Testis (tissue), 2 donors: ENCODE measurements at regions not wholly inside any gene's neighbourhood (a gene's known extent, or its start where the extent isn't known, plus 50 kb on each side); places are given as distances from the start of the nearest gene placed in this dataset.

Experiments used
- DNase-seq: peaks from one replicate; pipeline ENCODE4 v3.0.0-alpha.2; 2019
- H3K27ac ChIP-seq, 2 donors: fragments of 200-600 bp; sonication (generic); one replicate each; pipeline ENCODE4 v1.5.1; 2019
- H3K27me3 ChIP-seq: fragments of 200-600 bp; sonication (generic); one replicate; pipeline ENCODE4 v1.5.1; 2019
- H3K36me3 ChIP-seq: fragments of 200-600 bp; sonication (generic); one replicate; pipeline ENCODE4 v1.5.1; 2017; ENCODE audit warnings: low read depth; ENCODE audit errors: missing control alignments
- H3K4me1 ChIP-seq: fragments of 200-600 bp; sonication (generic); one replicate; pipeline ENCODE4 v1.5.1; 2019
- H3K4me3 ChIP-seq, 2 donors: fragments of 200-600 bp; sonication (generic); one replicate each; pipeline ENCODE4 v1.5.1; 2017 to 2019
- H3K9me3 ChIP-seq: fragments of 200-600 bp; sonication (generic); one replicate; pipeline ENCODE4 v1.5.1; 2017
- CTCF ChIP-seq, 3 experiments: fragments of 450-650 bp in 2 of 3; fragments of 200-600 bp in 1 of 3; sonication (generic) in 1 of 3; IDR thresholded peaks; one replicate each; pipeline ENCODE4 v1.5.1; 2016 to 2019; ENCODE audit warnings: antibody characterized with exemption in 3 of 3, mild to moderate bottlenecking in 2 of 3, moderate library complexity in 1 of 3
- POLR2A ChIP-seq: fragments of 450-650 bp; IDR thresholded peaks from one replicate; pipeline ENCODE4 v1.6.1; 2017; ENCODE audit warnings: antibody characterized with exemption, mild to moderate bottlenecking, moderate library complexity
- WGBS, 2 donors: methylation state at CpG; one replicate each; pipeline ENCODE4 v1.1.5; 2018; 5-methylcytosine and 5-hydroxymethylcytosine counted together
- intact Hi-C: fragments of 100-400 bp; cut with DNase I; formaldehyde crosslinking; loops from one replicate; pipeline ENCODE4 v1.15.1; 2023; ENCODE audit warnings: low total_unique reads

GRCh38 chr2:8582191-8582590 is 99.7 kb upstream of the ID2 start:
- H3K27ac ChIP-seq, result no peak overlapping the region
- no peaks in the 10 kb centered on the region for H3K27me3 ChIP-seq
- no peak overlapping the region for H3K4me3 ChIP-seq
- intact Hi-C loops, result no loop called here
- H3K36me3 ChIP-seq, result no peaks in the 10 kb centered on the region
- H3K9me3 ChIP-seq, result no peaks in the 10 kb centered on the region
- 65 to 84% methylated on average over 3 to 4 of the region's 4 CpGs for WGBS, 2 donors
- H3K4me1 ChIP-seq, result no peaks in the 10 kb centered on the region
- TF ChIP-seq POLR2A (no peak), CTCF (IDR thresholded peaks at IDR 0.05) (no peak)
- no peak for DNase-seq

- Histone ChIP-seq H3K27ac (no peak overlapping the region), H3K9me3 (no peaks in the 10 kb centered on the region), H3K4me3 (peak overlapping the region in 1 of 2 donors; percentile 21), H3K27me3 (no peaks in the 10 kb centered on the region), H3K4me1 (no peaks in the 10 kb centered on the region), H3K36me3 (no peaks in the 10 kb centered on the region)
- WGBS, 2 donors, result 67 to 80% methylated on average over 11 to 16 of the region's 16 CpGs
- intact Hi-C loops, result no loop called here
- TF ChIP-seq CTCF (IDR thresholded peaks at IDR 0.05) (no peak), POLR2A (no peak)
- DNase-seq, result peak; percentile 5
Measured at GRCh38 chr2:8582651-8583399, 99.0 kb upstream of the ID2 start.

GRCh38 chr2:8583400-8584173 is 98.3 kb upstream of the ID2 start:
- Histone ChIP-seq H3K36me3 (no peaks in the 10 kb centered on the region), H3K4me1 (no peaks in the 10 kb centered on the region), H3K4me3 (peak overlapping the region in 1 of 2 donors; percentile 21), H3K27ac (no peak overlapping the region), H3K9me3 (no peaks in the 10 kb centered on the region), H3K27me3 (no peaks in the 10 kb centered on the region)
- intact Hi-C loops, result no loop called here
- 41 to 54% methylated on average over 33 to 39 of the region's 39 CpGs for WGBS, 2 donors
- no peak for TF ChIP-seq CTCF (IDR thresholded peaks at IDR 0.05)
- no peak for TF ChIP-seq POLR2A
- DNase-seq, result peak; percentile 86

GRCh38 chr2:8584174-8585066 is 97.4 kb upstream of the ID2 start:
- TF ChIP-seq CTCF (IDR thresholded peaks at IDR 0.05) (no peak), POLR2A (no peak)
- no peaks in the 10 kb centered on the region for H3K4me1 ChIP-seq
- no peaks in the 10 kb centered on the region for H3K9me3 ChIP-seq
- no peak overlapping the region for H3K27ac ChIP-seq
- WGBS, 2 donors, result 58 to 61% methylated on average over 15 to 29 of the region's 29 CpGs
- intact Hi-C loops, result no loop called here
- no peaks in the 10 kb centered on the region for H3K27me3 ChIP-seq
- H3K4me3 ChIP-seq, result peak overlapping the region in 1 of 2 donors; percentile 21
- H3K36me3 ChIP-seq, result no peaks in the 10 kb centered on the region
- peak; percentile 12 for DNase-seq
